Hypothalamus (tissue), 51 donors: ENCODE measurements at regions not wholly inside any gene's neighbourhood (a gene's known extent, or its start where the extent isn't known, plus 50 kb on each side); places are given as distances from the start of the nearest gene placed in this dataset.
"Not testable (repeated sequence)": the region's sequence is repeated elsewhere in the genome, so short reads cannot be mapped to it uniquely, and the experiment has no call there.

Experiments
- DNase-seq, 51 donors: peaks; one replicate each; lab custom pipeline; 2025; lab: John Stamatoyannopoulos, UW

DNA sequence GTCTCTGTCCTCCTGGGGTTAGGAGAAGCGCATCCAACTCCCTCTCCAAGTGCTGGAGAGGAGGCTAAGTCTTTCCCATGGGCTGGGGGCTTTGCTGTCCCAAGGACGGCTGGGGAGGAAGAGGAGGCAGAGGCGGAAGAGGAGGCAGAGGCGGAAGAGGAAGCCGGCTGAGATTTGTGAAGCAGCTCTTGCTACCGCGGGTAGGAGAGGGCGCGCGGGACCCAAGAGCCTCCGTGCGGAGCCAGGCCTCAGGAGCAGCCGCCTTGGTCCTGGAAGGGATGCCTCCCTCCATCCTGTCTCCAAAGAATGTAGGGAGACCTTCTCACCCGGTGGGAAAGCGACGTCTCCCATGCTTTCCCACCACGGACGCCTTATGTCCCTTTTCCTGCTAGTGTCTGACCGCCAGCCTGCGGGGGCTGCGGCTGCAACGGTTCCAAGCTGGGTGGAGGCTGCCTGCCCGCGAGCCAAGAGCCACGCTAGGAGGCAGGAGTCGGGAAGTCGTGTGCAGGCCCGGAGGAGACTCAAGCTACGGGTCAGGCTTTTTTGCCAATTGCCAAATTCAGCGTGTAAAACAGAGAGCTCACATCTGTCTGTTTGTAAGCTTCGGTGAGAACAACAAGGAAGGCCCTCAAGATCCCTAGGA lies 320.3 kb downstream of the FAM72C start:
- DNase-seq = no peak

DNA sequence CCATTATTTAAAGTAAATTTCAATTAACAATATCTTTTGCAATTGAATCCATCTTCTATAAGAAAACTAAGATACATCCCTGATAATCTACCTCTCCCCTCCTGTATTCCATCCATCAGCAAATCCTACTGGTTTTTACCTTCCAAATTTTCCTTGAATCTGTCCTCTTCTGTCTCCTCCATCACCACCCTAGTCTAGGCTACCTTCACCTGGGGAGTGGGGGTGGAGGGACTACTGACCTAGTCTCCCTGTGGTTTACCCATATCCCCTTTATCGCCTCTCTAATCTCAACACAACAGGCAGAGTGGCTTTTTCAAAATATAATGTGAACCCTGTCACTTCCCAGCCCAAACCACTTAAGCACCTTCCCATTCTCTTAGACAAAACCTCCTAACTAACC lies 327.8 kb downstream of the FAM72C start:
- not testable (repeated sequence) for DNase-seq

DNA sequence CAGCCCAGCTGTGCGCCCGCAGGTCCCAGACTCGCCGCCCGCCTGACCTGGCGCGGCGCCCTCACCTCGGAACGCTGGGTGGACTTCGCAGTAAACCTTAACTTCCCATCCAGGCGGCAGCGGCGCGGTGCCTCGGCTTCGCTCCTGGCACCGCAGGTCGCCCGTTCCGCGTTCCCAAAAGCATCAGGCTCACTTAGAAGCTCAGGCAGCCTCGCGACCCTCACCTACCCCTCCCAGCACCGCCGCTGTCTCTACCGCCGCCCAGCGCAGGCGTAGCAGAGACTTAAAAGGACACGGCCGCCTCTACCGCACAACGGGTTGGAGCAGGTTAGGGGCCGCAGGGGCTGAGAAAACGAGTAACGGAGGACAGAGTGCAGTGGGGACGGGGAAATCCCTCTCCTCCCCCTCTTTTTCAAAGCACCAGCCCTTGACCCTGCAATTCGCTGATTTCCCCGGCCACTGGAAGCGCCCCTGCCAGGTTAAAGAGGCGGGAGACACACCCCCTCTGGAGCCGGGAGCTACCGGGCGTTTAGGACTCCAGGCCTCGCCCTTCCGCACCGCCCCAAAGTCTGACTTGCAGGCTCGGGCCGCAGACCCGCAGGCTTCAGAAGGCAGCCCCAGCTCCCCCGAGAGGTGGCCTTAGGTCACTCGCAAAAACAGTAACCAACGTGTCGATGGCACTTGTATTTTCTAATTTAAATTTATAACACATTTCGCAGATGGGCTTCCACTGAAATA lies 328.5 kb downstream of the FAM72C start:
- DNase-seq = no peak

DNA sequence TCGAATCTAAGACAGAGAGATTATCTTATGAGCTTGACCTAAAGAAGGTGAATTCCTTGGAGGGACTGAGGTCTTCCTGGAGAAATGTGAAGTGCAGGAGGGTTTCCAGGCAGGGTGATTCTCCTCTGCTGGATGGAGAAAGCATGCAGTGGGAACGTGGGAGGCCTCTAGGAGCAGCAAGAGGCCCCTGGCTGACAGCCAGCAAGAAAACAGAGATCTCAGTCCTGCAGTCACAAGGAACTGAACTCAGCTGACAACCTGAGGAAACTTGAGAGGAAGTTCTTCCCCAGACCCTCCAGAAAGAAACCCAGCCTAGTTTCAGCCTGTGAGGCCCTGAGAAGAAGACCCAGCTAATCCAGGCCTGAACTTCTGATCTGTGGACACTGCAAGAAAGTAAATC lies 345.9 kb downstream of the FAM72C start:
- peak in 3 of 51 donors; percentile 2 to 3 (median 3) for DNase-seq

DNA sequence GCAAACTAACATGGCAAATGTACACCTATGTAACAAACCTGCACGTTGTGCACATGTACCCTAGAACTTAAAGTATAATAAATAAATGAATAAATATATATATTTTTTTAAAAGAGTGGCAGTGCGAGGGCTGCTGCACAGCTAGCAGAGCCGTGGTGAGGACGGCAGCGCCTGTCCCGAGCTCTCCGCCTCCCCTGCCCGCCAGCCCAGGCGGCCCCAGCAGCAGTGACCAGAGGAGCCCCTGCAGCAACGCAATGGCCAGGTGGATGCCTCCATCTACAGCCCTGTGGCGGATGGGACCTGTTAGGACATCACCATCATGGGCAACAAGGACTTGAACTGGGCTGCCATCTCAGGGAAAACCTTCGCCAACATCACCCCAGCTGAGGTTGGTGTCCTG lies 351.9 kb downstream of the FAM72C start:
- no peak for DNase-seq

DNA sequence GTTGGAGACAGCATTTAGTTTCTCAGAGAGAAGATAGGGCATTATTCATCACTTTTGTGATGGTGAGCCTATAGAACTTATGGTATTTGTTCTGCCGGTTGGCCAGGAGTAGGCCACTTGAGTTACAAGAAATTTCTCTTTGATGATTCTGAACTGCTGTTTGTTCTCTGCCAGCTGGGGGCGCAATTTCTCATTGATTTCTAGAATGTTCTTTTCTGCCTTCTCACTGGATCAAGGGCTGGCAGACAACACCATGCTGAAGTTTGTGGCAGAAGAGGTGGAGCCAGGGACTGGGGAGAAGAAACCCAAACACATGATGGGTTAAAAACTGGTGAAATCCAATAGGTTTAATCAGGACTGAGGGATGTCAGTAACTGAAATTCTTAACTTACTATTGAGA lies 360.6 kb downstream of the FAM72C start:
- DNase-seq = no peak

DNA sequence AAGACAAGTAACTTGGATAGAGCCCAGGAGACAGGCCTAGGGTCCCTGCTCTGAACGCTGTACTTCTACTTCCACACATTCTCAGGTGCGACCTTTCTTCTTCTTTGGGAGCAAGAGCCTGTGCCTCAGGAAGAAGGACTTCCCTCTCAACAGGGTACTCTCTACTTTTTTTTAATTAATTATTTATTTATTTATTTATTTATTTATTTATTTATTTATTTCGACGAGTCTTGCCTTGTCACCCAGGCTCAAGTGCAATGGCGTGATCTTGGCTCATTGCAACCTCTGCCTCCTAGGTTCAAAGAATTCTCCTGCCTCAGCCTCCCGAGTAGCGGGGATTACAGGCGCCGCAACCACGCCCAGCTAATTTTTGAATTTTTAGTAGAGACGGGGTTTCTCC lies 361.6 kb downstream of the FAM72C start:
- no peak for DNase-seq

DNA sequence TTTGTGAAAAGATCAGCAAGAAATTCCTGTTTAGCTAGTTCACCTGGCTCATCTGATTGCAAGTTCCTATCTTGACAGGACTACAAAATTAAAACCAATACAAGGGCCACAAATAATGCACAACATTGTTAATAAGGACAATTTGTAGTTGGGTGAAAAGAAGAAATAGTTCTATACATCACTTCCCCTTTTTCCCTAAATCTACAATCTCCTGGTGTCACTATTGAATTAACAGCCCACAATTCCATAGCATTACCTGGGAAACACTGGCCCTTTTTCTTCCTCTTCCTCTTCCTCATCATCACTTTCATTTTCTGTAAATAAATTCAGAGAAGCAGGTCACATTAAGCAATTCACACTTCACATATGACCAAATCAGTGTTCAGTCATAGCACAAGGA lies 366.9 kb downstream of the FAM72C start:
- no peak for DNase-seq

DNA sequence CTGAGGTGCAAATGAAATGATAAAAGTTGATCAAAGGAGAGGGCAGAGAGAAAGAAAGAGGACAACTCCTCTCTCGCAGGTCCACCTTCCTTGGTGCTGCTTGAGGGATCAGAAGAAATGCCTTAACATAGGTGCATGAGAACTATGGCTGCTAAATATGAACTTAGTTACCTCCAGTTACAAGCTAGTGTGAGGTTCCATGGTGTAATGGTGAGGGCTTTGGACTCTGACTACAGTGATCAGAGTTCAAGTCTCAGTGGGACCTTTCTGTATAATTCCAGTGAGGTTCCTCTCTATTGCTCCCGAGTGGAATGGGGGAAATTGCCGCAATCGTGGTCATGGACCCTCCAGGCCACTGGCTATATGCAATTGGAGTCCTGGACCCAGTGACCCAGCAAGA lies 387.3 kb downstream of the FAM72C start:
- DNase-seq = no peak

DNA sequence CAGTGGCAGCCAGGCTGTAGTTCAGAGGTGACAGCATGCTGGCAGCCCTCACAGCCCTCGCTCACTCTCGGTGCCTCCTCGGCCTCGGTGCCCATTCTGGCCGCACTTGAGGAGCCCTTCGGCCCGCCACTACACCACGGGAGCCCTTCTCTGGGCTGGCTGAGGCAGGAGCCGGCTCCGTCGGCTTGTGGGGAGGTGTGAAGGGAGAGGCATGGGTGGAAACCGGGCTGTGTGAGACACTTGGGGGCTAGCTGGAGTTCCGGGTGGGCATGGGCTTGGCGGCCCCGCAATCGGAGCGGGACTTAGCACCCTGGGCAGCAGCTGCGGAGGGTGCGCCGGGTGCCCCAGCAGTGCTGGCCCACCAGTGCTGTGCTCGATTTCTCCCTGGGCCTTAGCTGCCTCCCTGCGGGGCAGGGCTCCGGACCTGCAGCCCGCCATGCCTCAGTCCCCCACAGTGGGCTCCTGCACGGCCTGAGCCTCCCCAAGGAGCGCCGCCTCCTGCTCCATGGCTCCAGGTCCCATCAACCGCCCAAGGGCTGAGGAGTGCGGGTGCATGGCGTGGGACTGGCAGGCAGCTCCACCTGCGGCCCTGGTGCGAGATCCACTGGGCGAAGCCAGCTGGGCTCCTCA lies 396.8 kb downstream of the FAM72C start:
- DNase-seq = no peak

DNA sequence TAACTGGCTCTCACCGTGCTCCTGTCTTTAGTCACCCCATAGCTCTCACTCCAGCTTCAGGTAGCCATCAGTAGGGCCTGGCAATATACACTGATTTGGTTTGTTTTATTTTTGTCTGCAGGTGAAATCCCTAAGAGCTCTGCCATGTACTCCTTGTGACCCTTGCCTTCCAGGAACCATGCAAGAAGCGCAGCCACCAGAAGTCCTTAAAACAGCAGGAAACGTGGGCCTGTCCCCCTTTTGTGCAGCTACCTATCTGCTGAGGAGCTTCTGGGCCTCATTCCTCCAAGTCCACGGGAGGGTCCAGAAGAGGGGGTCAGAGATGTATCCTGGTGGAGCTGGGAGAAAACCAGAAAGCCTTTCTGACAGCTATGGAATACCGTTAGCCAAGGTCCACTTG lies 399.1 kb downstream of the FAM72C start:
- not testable (repeated sequence) for DNase-seq

DNA sequence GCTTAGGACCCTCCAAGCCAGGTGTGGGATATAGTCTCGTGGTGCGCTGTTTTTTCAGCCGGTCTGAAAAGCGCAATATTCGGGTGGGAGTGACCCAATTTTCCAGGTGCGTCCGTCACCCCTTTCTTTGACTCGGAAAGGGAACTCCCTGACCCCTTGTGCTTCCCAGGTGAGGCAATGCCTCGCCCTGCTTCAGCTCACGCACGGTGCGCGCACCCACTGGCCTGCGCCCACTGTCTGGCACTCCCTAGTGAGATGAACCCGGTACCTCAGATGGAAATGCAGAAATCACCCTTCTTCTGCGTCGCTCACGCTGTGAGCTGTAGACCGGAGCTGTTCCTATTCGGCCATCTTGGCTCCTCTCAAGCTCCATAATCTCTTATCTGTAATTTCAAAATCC lies 408.0 kb downstream of the FAM72C start:
- not testable (repeated sequence) for DNase-seq

DNA sequence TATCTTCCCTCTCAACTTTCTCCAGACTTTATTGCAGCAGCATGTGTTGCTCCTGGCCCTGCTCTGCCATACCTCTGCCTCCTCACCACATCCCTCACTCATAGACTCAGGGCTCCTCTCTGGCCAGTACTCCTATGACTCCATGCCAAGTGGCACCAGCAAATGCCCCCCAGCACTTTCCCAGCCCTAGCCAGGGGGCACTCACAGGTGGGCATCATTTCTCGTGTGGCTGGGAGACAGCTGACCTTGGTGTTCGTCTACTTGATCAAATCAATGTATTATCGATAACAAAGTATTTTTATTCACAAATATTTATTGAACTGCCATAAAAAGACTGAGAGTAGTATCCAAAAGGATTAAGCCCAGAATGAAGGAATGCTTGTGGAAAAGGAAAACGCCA lies 418.2 kb downstream of the FAM72C start:
- DNase-seq = no peak

DNA sequence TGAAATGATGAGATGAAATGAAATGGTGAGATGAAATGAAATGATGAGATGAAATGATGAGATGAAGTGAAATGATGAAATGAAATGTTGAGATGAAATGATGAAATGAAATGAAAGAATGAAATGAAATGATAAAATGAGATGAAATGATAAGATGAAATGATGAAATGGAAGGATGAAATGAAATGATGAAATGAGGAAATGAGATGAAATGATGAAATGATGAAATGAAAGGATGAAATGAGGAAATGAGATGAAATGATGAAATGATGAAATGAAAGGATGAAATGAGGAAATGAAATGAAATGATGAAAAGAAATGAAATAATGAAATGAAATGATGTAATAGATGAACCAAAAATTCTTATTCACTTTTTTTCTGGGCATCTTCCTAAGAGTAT lies 467.1 kb downstream of the FAM72C start:
- DNase-seq = not testable (repeated sequence)

DNA sequence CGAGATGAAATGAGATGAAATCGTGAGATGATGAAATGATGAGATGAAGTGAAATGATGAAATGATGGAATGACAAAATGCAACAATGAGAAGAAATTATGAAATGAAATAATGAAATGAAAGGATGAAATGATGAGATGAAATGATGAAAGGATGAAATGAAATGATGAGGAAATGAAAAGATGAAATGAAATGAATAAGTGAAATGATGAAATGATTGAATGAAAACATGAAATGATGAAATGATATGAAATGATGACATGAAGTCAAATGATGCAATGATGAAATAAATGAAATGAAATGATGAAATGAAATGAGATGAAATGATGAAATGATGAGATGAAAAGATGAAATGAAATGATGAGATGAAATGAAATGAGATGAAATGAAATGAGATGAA lies 467.7 kb downstream of the FAM72C start:
- not testable (repeated sequence) for DNase-seq

DNA sequence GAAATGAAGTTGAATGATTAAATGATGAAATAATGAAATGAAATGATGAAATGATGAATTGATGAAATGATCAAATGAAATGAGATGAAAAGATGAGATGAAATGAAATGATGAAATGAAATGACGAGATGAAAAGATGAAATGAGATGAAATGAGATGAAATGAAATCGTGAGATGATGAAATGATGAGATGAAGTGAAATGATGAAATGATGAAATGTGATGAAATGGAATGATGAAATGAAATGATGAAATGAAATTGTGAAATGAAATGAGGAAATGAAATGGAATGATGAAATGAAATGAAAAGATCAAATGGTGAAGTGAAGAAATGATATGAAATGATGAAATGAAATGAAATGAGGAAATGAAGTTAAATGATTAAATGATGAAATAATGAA lies 468.7 kb downstream of the FAM72C start:
- DNase-seq = not testable (repeated sequence)

DNA sequence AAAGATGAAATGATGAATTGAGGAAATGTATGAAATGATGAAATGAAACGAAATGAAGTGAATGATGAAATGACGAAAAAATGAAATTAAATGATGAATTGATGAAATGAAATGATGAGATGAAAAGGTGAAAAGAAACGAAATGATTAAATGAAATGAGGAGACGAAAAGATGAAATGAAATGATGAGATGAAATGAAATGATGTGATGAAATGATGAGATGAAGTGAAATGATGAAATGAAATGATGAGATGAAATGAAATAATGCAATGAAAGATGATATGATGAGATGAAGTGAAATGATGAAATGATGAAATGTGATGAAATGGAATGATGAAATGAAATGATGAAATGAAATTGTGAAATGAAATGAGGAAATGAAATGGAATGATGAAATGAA lies 469.7 kb downstream of the FAM72C start:
- not testable (repeated sequence) for DNase-seq

DNA sequence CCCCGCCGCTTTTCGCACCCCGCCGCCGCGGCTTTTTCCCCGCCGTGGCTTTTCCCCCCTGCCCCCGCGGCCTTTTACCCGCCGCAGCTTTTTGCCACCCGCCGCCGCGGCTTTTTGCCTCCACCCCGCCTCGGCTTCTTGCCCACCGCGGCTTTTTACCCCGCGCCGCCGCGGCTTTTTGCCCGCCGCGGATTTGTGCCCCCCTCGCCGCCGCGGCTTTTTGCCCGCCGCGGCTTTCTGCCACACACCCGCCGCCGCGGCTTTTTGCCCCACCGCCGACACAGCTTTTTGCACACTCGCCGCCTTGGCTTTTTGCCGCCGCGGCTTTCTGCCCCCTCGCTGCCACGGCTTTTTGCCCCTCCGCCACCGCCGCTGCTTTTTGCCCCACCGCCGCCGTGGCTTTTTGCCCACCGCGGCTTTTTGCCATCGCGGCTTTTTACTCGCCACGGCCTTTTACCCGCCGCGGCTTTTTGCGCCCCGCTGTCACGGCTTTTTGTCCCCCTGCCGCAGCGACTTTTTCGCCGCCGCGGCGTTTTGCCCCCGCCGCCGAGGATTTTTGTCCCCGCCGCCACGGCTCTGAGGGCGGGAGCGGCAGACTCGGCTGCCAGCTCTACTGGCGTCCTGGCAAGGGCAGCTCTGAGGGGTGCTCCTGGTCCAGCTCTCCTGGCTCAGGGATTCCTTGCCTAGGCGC lies 473.6 kb downstream of the FAM72C start:
- DNase-seq = not testable (repeated sequence)

DNA sequence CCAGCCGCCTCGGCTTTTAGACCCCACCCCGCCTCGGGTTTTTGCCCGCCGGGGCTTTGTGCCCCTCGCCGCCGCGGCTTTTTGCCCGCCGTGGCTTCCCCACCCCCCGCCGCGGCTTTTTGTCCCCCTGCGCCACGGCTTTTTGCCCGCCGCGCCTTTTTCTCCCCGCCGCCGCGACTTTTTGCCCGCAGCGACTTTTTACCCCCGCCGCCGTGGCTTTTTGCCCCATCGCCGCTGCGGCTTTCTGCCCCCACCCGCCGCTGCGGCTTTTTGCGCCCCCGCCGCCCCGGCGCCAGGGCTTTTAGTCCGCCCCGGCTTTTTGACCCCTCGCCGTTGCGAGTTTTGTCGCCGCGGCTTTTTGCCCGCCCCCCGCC lies 474.4 kb downstream of the FAM72C start:
- no peak for DNase-seq

DNA sequence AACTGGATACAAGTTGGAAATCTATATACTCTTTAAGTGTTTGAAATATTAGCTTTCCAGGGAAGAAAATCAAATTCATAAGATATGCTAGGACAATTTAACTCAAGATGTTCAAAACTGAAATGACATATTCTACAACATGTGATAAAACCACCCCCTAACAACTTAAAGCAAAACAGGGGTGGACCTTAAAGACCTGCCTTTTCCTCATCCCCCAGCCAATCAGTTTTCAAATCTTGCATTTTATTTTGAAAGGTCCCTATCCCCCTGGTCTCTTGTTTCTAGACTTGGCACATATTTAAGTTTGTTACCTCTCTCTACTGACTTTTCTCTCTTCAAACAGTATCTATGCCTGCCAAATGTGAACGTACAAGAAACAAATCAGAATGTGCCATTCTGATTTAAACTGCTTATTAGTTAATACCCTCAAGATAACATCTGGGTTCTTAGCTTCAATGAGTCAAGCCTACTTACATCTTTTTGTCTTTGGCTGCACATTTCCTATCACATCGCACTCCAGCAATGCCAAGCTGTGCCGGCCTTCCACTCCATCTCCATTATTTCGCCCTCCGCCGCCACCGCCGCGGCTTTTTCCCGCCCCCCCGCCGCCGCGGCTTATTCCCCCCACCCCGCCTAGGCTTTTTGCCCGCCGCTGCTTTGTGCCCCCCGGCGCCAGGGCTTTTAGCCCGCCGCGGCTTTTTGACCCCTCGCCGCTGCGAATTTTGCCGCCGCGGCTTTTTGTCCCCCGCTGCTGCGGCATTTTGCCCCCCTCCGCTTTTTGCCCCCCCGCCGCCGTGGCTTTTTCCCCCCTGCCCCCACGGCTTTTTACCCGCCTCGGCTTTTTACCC lies 475.0 kb downstream of the FAM72C start:
- DNase-seq = not testable (repeated sequence)
